GDM1 (cell line): ENCODE measurements at regions not wholly inside any gene's neighbourhood (a gene's known extent, or its start where the extent isn't known, plus 50 kb on each side); places are given as distances from the start of the nearest gene placed in this dataset.

ENCODE experiments used
- DNase-seq: peaks from one replicate; lab custom pipeline; 2025; lab: John Stamatoyannopoulos, UW

DNA sequence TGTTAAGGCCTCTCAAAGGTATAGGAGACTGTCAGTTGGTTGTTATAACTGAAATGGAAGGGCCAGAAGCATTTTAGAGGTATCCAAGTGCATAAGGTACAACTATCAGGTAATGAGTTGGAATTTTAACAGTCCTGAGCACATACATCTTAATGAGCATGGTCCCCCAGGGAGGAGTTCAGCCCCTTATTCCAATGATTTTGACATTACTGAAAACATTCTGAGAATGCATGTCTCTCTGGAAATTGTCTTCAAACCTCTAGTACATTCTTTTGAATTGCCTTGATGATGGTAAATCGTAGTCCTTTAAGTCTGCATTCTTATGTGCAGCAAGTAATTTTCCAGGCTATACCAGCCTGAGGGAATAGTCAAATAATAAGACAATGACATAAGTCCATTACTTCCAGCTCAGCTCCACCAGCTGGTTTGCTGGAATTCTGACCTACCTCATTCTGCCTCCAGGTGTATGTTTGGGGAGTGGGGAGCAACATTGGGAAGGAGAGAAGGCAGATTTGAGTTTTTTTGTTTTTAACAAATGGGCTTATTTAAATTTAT lies 239.2 kb downstream of the MSRB3 start:
- no peak for DNase-seq

DNA sequence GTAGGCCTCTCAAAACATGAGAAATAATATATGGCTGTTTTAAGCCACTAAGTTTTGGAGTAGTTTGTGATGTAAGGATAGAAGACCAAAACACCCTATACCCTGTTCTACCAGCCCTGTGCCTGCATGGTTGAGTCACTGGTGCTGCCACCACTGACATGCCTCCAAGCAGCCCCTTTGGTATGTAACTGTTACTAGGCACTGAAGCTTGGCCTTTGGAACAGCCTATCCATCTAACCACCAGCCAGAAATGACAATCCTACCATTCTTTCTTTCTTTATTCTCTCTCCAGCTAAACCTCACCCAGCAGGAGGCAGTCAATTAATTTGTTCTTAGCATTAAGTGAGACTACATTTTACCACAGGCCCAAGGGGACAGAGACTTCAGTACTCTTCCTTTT lies 240.3 kb downstream of the MSRB3 start:
- DNase-seq = no peak

- DNase-seq = no peak
Observed at GRCh38 chr12:65520658-65521057, 242.2 kb downstream of the MSRB3 start.

GRCh38 chr12:65522956-65523860 lies 244.7 kb downstream of the MSRB3 start:
- no peak for DNase-seq

DNA sequence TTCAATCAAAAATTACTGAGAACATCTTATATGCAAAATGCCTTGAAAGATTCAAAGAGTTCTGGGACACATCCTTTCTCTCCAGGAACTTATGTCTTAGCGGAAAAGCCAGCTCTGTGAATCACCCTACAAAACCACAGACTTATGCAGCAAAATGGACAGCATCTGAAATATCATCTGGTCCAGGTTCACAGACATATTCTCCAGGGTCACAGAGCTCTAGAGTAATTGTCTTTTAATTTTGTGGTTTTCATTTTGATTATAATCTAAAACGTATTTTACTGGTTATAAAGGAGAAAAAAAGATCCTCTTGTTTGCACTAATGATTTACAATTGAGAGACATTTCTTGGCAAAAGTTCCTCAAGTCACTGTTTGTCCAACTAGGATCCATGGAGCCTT lies 246.2 kb downstream of the MSRB3 start:
- DNase-seq = no peak

- DNase-seq = no peak
Observed at GRCh38 chr12:65525491-65526141, 247.1 kb downstream of the MSRB3 start.

DNA sequence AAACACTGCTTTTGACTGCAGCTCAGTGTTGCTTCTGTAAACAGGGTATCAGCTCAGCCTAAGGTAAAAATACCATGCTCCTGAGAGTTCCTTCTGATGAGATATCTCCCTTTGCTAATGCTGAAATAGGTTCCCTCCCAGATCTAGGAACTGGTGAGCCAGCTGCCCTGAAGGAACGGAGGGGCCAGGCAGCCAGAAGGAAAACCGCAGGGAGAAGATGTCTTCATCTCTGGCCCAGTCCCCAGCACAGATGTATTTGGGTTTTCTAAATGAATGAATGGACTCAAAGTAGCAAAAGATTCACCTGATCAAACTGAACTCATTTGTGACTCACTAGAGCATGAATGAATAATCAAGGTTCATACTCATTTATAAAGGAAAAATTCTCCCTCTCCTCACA lies 247.8 kb downstream of the MSRB3 start:
- no peak for DNase-seq

DNA sequence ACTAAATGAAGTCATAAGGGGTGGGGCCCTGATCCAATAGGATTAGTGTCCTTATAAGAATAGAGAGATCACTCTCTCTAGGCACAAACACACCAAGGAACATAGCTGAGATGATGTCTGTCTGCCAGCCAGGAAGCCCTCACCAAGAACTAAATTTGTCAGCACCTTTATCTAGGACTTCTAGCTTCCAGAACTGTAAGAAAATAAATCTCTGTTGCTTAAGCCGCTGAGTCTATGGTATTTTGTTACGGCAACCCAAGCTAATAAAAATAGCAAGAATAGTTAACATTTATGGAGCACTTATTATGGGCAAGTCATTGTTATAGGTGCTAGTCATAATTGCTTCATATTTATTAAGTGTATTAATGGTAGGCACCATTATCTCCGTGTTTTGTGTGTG lies 249.6 kb downstream of the MSRB3 start:
- no peak for DNase-seq

- DNase-seq = no peak
Observed at GRCh38 chr12:65529106-65529505, 250.6 kb downstream of the MSRB3 start.

DNA sequence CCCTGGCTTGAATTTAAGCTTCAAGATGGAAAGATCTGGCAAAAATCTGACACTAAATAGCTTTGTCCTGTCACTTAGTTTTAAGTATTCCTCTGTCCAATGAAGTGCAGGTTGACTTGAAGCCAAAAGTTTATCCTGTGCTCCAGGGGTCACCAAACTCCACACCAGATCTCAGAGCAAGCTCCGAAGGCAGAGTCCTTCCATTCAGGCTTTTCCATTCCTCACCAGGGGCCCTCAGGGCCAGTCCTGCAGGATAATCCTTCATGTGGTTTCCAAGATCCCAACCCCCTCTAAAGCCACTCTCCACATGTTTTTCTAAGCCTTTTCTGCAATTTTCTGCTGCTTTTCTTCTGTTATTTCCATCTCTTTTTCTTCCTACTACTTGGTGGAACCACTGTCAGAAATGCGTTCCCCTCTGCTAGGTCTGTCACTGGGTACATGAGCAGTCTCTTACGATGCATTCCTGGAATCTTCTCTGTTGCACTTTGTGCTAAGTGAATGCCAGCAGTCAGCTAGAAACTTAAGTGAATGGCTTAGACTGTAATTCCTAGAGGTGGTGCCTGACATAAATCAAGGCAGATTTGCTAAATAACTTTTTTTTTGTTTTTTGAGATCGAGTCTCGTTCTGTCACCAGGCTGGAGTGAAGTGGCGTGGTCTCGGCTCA lies 251.4 kb downstream of the MSRB3 start:
- DNase-seq = no peak

DNA sequence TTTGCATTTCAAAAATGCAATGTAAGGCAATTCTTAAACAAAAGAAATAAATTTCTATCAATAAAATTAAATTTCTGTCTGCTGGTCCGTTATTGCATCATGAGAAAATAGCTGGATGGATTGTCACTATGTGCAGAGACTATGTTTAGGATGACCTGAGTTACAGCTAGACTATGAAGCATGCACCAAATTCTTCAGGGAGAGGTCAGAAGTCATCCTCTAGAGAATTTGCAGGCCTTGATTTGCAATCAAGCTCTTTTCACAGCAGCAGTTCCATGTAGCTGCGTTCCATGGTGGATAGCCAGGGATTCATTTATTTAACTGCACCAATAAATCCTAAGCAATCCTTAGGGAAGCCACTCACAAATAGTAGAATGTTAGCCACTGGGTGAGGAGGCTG lies 253.7 kb downstream of the MSRB3 start:
- DNase-seq = no peak

GRCh38 chr12:65532764-65533163 lies 254.3 kb downstream of the MSRB3 start:
- DNase-seq = no peak

DNA sequence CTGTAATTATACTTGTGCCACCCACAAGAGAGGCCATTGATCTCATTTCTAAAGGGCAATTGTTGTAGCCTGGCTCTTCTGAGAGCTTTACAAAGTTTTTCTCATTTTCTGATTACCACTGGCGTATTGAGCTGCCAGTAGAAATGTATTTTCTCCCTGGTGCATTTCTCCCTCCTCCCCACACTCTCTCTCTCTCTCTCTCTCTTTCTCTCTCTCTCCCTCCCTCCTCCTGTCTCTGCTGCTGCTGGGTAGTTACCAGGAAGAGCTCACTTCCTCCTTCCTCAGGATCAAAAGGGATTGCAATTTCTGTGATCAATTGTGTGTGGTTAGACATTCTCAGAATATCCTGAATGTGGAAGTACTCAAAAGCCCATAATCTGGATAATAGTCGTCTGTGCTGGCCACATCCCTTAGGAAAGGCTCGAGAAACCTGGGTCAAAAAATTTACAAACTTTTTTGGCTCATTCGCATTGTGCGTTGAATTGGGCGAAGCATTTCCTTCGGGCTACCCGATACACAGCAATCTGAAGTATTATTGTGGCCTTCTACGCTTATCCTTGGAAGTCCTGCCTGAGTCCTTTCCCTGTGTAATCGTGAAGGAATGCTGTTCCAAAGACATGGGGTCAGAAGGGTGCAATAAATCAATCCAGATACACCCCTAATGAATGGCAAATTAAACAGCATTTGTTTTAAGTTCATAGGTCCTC lies 254.8 kb downstream of the MSRB3 start:
- DNase-seq = no peak

DNA sequence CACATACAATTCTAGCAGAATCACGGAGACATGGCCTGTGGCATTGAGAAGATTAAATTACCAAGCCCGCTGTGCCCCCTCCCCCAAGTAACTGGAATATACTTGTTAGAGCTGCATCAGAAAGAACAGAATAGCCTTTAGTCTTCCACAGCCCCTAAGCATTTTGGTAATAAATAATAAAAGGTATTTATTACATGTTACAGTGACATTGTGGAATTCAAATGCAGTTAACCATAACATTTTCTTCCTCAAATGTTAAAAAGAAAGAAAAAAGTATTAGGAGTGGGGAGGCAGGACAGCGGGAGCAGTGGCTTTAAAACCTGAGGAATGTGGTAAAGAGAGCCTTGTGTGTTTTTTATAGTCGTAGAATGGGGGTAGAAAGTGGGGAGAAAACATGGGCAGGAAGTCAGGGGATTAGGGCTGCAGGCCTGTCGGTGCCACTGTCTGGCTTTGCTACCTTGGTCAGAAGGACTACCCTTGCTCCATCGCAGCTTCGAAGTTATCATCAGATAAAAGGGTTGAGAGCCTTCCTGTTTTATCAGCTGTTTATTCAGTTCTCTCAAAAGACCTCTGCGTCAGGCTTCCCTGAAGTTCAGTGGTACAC lies 255.9 kb downstream of the MSRB3 start:
- no peak for DNase-seq

- no peak for DNase-seq
Observed at GRCh38 chr12:65535946-65536345, 257.5 kb downstream of the MSRB3 start.

DNA sequence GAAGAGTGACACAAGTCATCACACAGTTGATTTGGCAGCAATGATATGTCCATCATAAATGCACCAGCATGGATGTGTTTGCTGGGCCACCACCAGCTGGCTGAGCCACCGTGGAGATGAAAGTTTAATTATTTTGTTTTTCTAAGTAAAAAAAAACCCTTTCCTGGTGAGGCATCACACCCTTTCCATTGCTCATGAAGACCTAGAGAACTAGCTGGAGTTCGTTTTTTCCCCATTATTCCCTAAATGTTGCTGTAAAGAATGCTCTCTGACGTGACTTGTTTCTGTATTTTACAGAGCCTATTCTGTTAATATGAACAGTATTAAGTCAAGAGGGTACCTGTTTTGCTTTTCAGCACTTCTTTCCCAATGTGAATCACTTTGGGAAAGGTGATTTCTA lies 257.9 kb downstream of the MSRB3 start:
- DNase-seq = no peak

- no peak for DNase-seq
Observed at GRCh38 chr12:65536876-65537681, 258.6 kb downstream of the MSRB3 start.

DNA sequence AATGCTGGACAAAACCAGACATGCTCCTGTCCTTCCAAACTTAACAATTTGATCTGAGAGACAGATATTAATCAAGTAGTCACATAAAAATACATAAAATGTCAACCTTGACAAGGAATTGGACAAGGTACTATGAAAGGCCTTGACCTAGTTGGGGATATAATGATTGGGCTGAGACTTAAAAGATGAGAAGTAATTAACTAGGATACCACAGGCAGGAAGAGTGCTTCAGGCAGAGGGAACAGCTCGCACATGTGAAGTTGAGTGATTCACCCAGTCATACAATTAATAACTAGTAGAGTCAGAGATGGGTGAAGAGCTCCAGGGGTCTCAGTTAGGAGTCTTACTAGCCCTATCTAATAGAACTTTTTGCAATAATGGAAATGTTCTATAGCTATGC lies 259.5 kb downstream of the MSRB3 start:
- no peak for DNase-seq

GRCh38 chr12:65539023-65539422 lies 260.5 kb downstream of the MSRB3 start:
- no peak for DNase-seq

DNA sequence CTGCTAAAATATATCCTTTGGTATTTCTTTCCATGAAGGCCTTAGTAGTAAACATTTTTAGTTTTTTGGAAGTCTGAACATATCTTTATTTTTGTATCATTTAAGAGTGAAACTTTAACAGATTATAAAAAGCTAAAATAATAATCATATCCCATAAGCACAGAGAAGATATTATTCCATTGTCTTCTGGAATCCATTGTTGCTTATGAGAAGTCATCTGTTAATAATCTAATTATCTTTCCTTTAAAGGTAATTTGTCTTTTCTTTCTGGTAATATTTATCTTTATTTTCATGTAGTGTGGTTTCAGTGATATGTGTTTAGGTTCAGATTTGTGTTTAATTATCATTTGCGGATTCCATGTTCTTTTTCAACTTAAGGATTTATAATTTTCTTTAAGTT lies 261.7 kb downstream of the MSRB3 start:
- DNase-seq = no peak

GRCh38 chr12:65546528-65546927 lies 268.0 kb downstream of the MSRB3 start:
- no peak for DNase-seq
